HG02973 (cell line): ENCODE measurements at regions not wholly inside any gene's neighbourhood (a gene's known extent, or its start where the extent isn't known, plus 50 kb on each side); places are given as distances from the start of the nearest gene placed in this dataset.
"Not testable (repeated sequence)": the region's sequence is repeated elsewhere in the genome, so short reads cannot be mapped to it uniquely, and the experiment has no call there.

Source experiments
- ATAC-seq: cut with Tn5 transposase; IDR thresholded peaks from one replicate; pipeline ENCODE4 v1.9.1; 2021; ENCODE audit warnings: moderate library complexity; ENCODE audit not compliant: unreplicated experiment

GRCh38 chr3:20424086-20424485, 238.1 kb upstream of the SGO1 start:
- ATAC-seq: no peak

GRCh38 chr3:20422391-20422790, 236.4 kb upstream of the SGO1 start:
- ATAC-seq: no peak

GRCh38 chr3:20417388-20418108, 231.5 kb upstream of the SGO1 start:
- no peak for ATAC-seq

GRCh38 chr3:20406611-20407011, 220.6 kb upstream of the SGO1 start:
- ATAC-seq: no peak

GRCh38 chr3:20405744-20406143, 219.7 kb upstream of the SGO1 start:
- no peak for ATAC-seq

GRCh38 chr3:20405231-20405630, 219.2 kb upstream of the SGO1 start:
- ATAC-seq: no peak

GRCh38 chr3:20404741-20405100, 218.7 kb upstream of the SGO1 start:
- ATAC-seq: no peak

- no peak for ATAC-seq
Observed at GRCh38 chr3:20403986-20404740, 218.2 kb upstream of the SGO1 start.

GRCh38 chr3:20401253-20401652, 215.2 kb upstream of the SGO1 start:
- no peak for ATAC-seq

GRCh38 chr3:20400686-20401085, 214.7 kb upstream of the SGO1 start:
- no peak for ATAC-seq

GRCh38 chr3:20400281-20400680, 214.3 kb upstream of the SGO1 start:
- ATAC-seq: no peak

GRCh38 chr3:20396335-20396734, 210.3 kb upstream of the SGO1 start:
- ATAC-seq: no peak

GRCh38 chr3:20395692-20396091, 209.7 kb upstream of the SGO1 start:
- no peak for ATAC-seq

- ATAC-seq: no peak
Observed at GRCh38 chr3:20394243-20394642, 208.2 kb upstream of the SGO1 start.

- ATAC-seq: no peak
Observed at GRCh38 chr3:20391644-20392043, 205.6 kb upstream of the SGO1 start.

- no peak for ATAC-seq
Observed at GRCh38 chr3:20388971-20389370, 203.0 kb upstream of the SGO1 start.

GRCh38 chr3:20380295-20380694, 194.3 kb upstream of the SGO1 start:
- ATAC-seq: no peak

GRCh38 chr3:20378315-20378714, 192.3 kb upstream of the SGO1 start:
- ATAC-seq: no peak

- no peak for ATAC-seq
Observed at GRCh38 chr3:20376665-20377217, 190.7 kb upstream of the SGO1 start.

- no peak for ATAC-seq
Observed at GRCh38 chr3:20375302-20375701, 189.3 kb upstream of the SGO1 start.

- ATAC-seq: not testable (repeated sequence)
Observed at GRCh38 chr3:20370273-20371063, 184.5 kb upstream of the SGO1 start.
